NCI-H526 (cell line): ENCODE measurements at regions not wholly inside any gene's neighbourhood (a gene's known extent, or its start where the extent isn't known, plus 50 kb on each side); places are given as distances from the start of the nearest gene placed in this dataset.

Source experiments
- DNase-seq, 2 experiments: peaks; one replicate each; lab custom pipeline; 2025; lab: John Stamatoyannopoulos, UW

- no peak for DNase-seq
Observed at GRCh38 chr9:13487498-13487897, 208.0 kb upstream of the MPDZ start.

DNA sequence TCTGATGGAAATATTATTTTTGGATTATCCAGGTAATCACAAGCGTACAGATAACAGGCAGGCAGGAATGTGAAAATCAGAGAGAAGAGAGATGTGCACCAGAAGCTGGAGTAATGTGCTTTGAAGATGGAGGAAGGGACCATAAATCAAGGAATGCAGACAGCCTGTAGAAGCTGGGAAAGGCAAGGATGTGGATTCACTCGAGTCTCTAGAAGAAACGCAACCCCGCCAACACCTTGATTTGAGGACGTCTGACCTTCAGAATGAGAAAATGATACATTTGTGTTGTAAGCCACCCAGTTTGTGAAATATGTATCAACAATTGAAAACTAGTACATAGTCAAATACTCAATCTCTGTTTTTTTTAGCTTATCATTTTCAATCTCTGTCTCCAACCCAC lies 207.6 kb upstream of the MPDZ start:
- DNase-seq = no peak

DNA sequence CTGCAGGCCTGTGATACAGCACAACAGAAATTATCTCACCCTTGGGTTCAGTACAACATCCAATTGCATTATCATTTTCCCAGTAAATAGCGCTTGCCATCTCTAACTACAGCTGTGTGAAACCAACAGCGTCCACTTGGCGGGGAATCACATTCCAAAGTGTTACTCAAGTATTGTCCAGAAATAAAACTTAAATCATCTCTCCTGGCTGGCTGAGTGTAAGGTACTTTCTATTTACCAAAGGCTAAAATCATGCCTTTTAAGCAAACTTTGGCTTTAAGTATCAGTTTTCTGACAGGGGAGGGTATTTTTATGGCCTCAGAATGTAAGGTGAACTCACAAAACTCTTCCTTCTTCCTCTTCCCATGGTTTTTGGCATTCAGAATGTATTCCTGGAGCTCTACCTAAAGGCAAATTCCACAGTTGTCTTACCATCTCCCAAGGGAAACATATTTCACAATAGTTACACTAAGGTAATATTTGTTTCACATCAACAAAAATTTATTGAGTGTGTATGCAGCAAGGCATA lies 205.6 kb upstream of the MPDZ start:
- no peak for DNase-seq

- no peak for DNase-seq
Observed at GRCh38 chr9:13484186-13484585, 204.7 kb upstream of the MPDZ start.

DNA sequence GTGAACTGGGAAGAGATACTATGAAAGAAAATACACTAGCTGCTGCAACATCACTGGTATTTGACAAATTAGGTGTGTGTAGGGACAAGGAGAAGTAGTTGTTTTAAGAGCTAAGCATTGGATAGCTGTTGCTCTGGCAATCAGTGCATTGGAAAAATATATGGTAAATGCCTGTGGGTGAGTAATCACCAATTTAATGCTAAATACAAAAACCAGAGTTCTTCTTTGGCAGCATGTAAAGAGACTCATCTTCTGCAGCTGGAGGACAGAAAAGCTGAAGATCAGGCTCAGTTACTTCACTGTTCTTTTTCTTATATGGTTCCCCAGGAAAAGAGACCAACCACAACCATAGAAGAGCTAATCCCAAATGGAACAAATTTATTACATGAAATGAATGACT lies 201.8 kb upstream of the MPDZ start:
- no peak for DNase-seq

- no peak for DNase-seq
Observed at GRCh38 chr9:13480693-13481092, 201.2 kb upstream of the MPDZ start.

DNA sequence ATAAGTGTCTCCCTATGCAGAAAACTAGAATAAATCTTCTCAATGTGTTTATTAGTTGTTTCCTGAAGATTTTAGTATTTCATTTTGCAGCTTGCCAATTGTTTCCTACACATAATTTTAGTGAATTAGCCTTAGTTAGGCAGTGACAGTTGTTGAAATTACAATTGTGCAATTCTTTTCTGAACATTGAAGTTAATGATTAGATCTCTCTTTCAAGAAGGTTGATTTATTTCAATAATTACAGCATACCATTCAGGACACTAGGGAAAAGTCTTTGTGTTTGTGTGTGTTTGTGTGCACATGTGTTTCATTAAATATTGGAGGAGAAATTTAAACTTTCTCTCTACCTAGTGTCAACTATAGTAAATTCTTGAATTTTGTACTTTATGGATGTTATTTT lies 199.6 kb upstream of the MPDZ start:
- no peak for DNase-seq

DNA sequence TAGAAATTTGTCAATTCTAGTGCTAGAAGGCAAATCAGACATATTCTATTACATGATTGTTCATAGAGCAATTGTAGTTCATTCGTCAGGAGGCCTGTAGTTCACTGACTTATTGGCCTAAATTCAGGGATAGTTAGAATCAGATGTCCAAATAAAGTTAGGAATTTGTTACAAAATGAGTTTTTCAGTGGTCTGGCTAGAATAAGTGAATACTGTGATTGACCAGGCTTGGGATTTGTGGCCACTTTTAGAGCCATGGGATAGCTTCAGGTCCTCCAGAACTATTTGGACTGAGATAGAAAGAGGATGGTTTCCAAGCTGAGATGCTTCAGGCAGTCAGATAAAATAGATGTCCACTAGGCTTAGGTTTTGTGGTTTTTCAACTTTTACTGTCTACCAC lies 199.1 kb upstream of the MPDZ start:
- DNase-seq = no peak

DNA sequence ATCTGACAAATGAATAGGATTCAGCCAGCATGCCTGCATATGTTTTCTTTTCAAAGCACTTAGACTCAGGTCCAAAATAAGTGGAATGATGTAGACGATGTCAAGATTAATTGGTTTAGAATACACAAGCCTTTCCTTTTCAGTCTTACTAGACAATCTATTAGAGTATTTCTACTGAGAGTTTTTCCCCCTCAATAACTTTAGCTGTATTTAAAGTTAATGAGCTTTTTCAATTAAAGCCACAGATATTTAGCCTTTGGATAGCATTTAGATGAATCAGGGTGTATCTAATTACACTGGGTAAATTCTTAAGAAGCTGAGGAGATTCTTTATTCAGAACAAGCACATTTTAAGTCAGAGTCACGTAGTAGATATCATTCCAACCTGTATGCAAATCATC lies 198.7 kb upstream of the MPDZ start:
- no peak for DNase-seq

- no peak for DNase-seq
Observed at GRCh38 chr9:13470836-13471235, 191.3 kb upstream of the MPDZ start.

DNA sequence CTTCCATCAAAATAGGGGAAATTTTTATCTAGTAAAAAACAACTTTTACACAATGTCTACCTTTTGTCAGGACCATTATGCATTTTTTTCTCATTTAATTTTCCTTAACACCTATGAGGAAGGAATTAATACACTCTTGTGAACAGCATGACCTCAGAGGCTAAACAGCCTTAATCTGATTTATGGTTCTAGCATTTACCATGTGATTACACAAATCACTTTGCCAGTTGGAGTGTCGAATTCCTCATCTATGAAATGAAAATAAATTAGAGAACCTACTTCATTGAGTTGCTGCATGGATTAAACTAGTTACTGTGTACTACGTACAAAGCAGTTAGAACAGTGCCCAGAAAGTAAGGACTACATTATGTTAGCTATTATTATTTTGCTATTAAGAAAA lies 187.7 kb upstream of the MPDZ start:
- no peak for DNase-seq

GRCh38 chr9:13461414-13461991 lies 182.0 kb upstream of the MPDZ start:
- no peak for DNase-seq

DNA sequence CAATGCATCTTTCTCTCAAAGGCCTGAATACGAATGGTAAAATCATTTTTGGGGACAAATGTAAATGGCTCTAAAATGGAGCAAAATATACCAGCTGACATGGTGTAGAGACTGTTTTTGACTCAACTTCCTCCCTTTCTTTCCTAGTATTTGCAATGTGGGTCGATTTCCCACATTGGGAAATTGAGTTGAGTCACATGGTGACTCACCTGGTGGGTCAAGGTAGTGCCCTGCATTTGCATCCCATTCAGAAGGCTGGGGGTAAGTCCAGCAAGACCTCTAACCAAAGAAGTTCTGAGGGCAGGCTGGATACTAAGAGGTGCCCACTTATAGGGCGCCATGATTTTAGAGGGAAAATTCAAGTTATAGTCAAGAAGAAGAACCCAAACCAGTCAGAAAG lies 179.6 kb upstream of the MPDZ start:
- DNase-seq = no peak

DNA sequence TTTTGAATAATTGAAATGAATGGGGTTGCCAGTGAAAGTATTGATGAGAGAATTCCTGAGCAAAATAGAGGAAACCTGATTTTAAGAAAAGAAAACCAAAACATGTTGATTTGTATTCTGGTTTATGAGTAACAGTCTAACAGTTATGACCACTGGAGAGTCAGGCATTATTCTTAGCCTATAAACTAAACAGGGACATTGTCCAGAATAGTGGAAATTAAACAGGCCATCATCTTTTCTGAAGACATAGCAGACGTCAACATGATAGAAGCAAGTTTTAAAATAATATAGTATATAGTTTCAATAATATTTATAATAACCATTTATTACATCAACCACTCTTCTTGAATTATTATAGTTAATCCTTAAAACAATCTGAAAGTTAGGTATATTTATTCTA lies 178.3 kb upstream of the MPDZ start:
- DNase-seq = no peak

DNA sequence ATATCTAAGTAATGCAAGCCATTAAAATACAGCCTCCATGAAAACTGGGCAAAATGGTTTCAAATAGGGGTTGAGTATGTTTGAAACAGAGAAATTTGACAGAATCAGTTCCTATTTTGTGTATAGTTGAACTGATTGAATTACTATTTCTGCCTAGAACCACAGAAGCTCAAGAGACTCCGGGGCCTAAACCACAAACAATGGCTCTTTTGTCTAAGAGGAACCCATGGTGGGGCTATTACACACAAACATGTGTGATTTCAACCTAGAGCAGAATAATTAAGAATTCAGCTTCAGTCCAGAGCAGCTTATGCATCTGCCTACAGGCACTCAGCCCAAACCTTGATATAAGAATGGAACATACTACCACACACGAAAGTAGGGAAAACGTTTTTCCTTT lies 171.2 kb upstream of the MPDZ start:
- DNase-seq = peak; percentile 20 to 47

- no peak for DNase-seq
Observed at GRCh38 chr9:13448482-13448881, 169.0 kb upstream of the MPDZ start.

GRCh38 chr9:13447843-13448422 lies 168.4 kb upstream of the MPDZ start:
- DNase-seq = no peak

- DNase-seq = no peak
Observed at GRCh38 chr9:13446938-13447842, 167.7 kb upstream of the MPDZ start.

GRCh38 chr9:13446286-13446937 lies 166.9 kb upstream of the MPDZ start:
- DNase-seq = no peak

GRCh38 chr9:13445103-13445500 lies 165.6 kb upstream of the MPDZ start:
- no peak for DNase-seq

DNA sequence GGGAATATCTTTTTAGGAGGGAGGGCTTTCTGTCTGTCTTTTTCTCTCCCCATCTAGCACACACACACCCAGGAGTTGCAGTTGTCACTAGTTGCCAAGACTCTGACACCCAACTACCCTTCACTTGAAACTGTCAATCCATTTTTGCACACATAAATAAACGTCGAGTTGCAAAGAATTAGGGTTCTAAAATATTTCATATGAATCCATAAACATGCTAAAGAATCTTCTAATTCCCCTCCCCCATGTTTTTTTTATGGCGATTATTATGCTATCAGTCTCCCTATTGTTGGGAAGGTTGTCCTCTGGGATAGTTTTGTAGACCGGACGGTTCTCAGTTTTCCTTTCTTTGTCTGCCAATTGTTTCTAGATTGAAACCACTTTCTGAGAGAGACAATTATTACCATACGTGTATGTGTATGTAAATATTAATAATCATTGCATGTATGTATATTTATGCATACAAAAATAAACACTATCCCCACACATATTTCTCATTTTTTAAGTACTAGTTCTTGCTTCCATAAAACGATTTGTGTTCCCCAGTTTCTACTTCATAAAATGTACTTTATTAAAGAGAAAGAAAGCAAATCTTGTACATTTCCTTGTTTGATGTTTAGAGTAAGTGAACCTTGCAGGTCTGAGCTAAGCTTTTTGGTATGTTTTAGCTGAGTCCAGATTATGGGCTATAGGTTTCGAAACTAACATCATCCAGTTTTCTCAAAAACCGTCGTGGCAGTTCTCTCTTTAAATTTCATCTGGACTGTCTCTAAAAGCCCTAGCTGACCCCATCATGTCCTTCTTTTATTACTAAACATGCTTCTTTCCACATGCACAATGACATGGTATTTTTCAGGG lies 165.0 kb upstream of the MPDZ start:
- no peak for DNase-seq
